H1 (cell line): ENCODE measurements at regions not wholly inside any gene's neighbourhood (a gene's known extent, or its start where the extent isn't known, plus 50 kb on each side); places are given as distances from the start of the nearest gene placed in this dataset.

Source experiments
- CTCF ChIA-PET: fragments of 300-600 bp; sonication (Branson Sonifier 250); formaldehyde crosslinking; loops from one replicate; lab custom pipeline; 2021; ENCODE audit not compliant: partially characterized antibody; lab: Charles Lee
- POLR2A ChIA-PET: fragments of 300-600 bp; sonication (Branson Sonifier 250); formaldehyde crosslinking; loops from one replicate; lab custom pipeline; 2021; ENCODE audit warnings: inconsistent platforms; ENCODE audit not compliant: partially characterized antibody; lab: Charles Lee
- DNase-seq, 2 experiments: peaks; one replicate each; pipeline versions ENCODE4 v3.0.0 to v3.0.0-alpha.2; 2010 to 2022; ENCODE audit warnings: low spot score in 2 of 2, low read depth in 1 of 2, mixed read lengths in 1 of 2
- FAIRE-seq: peaks from 2 replicates; lab custom pipeline; 2011; peaks lifted over from hg19 to GRCh38; lab: Jason Lieb, UNC
- H2AFZ ChIP-seq: 2 replicates; pipeline ENCODE4 v1.8.1; 2012; ENCODE audit warnings: low read length, inconsistent platforms
- H2AK5ac ChIP-seq: 2 replicates; pipeline ENCODE4 v1.6.1; 2013; ENCODE audit warnings: low read depth, low read length
- H2BK120ac ChIP-seq: replicated peaks from 2 replicates; pipeline ENCODE3; 2013; ENCODE audit warnings: low read depth, low read length, inconsistent platforms
- H2BK12ac ChIP-seq: 2 replicates; pipeline ENCODE4 v1.6.1; 2013; ENCODE audit warnings: low read depth, low read length
- H2BK15ac ChIP-seq: 2 replicates; pipeline ENCODE4 v1.6.1; 2013; ENCODE audit warnings: low read length
- H2BK20ac ChIP-seq: 2 replicates; pipeline ENCODE4 v1.6.1; 2013; ENCODE audit warnings: low read length
- H2BK5ac ChIP-seq: 2 replicates; pipeline ENCODE4 v1.6.1; 2013; ENCODE audit warnings: low read depth, low read length
- H3K14ac ChIP-seq: 2 replicates; pipeline ENCODE4 v1.6.1; 2013; ENCODE audit warnings: inconsistent platforms; ENCODE audit not compliant: insufficient read length
- H3K18ac ChIP-seq: 2 replicates; pipeline ENCODE4 v1.6.1; 2013; ENCODE audit warnings: low read length; ENCODE audit errors: extremely low read depth
- H3K23ac ChIP-seq: 2 replicates; pipeline ENCODE4 v1.6.1; 2013; ENCODE audit warnings: inconsistent platforms; ENCODE audit not compliant: insufficient read length
- H3K23me2 ChIP-seq: 2 replicates; pipeline ENCODE4 v1.6.1; 2013; ENCODE audit warnings: low read depth, low read length
- H3K27ac ChIP-seq: 2 replicates; pipeline ENCODE4 v1.6.1; 2011; ENCODE audit warnings: low read depth, low read length, inconsistent platforms
- H3K27me3 ChIP-seq, 4 experiments: replicated peaks in 1 of 4; 1 replicate in 1 of 4; 2 replicates in 3 of 4; pipeline versions ENCODE4 v1.6.1 to v1.8.1; 2011 to 2013; ENCODE audit warnings: low read length in 3 of 4, mild to moderate bottlenecking in 3 of 4, inconsistent platforms in 2 of 4, mixed read lengths in 2 of 4, moderate library complexity in 1 of 4; ENCODE audit not compliant: control insufficient read depth in 3 of 4, insufficient read depth in 3 of 4; ENCODE audit errors: extremely low read depth in 1 of 4
- H3K36me3 ChIP-seq, 4 experiments: 2 replicates each; pipeline versions ENCODE4 v1.6.1 to v1.8.1; 2011 to 2013; ENCODE audit warnings: mild to moderate bottlenecking in 4 of 4, low read length in 3 of 4, moderate library complexity in 2 of 4, control low read depth in 1 of 4, inconsistent platforms in 1 of 4; ENCODE audit not compliant: insufficient read depth in 4 of 4, control insufficient read depth in 2 of 4
- H3K4ac ChIP-seq: replicated peaks from 2 replicates; pipeline ENCODE3; 2013; ENCODE audit warnings: low read length, low read depth, mixed read lengths, inconsistent platforms; ENCODE audit not compliant: insufficient read length
- H3K4me1 ChIP-seq, 4 experiments: replicated peaks in 1 of 4; 1 replicate in 1 of 4; 2 replicates in 3 of 4; pipeline versions ENCODE4 v1.6.1 to v1.8.1; 2011 to 2013; ENCODE audit warnings: low read length in 3 of 4, inconsistent platforms in 2 of 4, mixed read lengths in 1 of 4; ENCODE audit not compliant: insufficient read depth in 4 of 4, control insufficient read depth in 3 of 4
- H3K4me2 ChIP-seq, 2 experiments: 2 replicates each; pipeline versions ENCODE4 v1.6.1 to v1.8.1; 2011 to 2013; ENCODE audit warnings: low read depth in 2 of 2, low read length in 2 of 2, control low read depth in 1 of 2, inconsistent platforms in 1 of 2, mild to moderate bottlenecking in 1 of 2; ENCODE audit not compliant: insufficient read depth in 1 of 2
- H3K4me3 ChIP-seq, 4 experiments: fragments of 200-600, 300-600 bp in 1 of 4; sonication (generic), shearing (Covaris generic), sonication (Bioruptor Twin) in 1 of 4; 2 replicates each; pipeline versions ENCODE4 v1.5.1 to v1.8.1; 2011 to 2016; ENCODE audit warnings: low read length in 4 of 4, low read depth in 3 of 4, control low read depth in 2 of 4, inconsistent platforms in 2 of 4, mild to moderate bottlenecking in 2 of 4, mixed read lengths in 1 of 4, moderate library complexity in 1 of 4; ENCODE audit not compliant: insufficient read depth in 2 of 4; ENCODE audit errors: extremely low read depth in 1 of 4
- H3K56ac ChIP-seq: replicated peaks from 2 replicates; pipeline ENCODE3; 2013; ENCODE audit warnings: low read depth, mild to moderate bottlenecking, mixed read lengths, low read length, inconsistent platforms; ENCODE audit not compliant: insufficient read length
- H3K79me1 ChIP-seq: 2 replicates; pipeline ENCODE4 v1.6.1; 2013; ENCODE audit warnings: low read depth, low read length, control low read depth
- H3K79me2 ChIP-seq, 2 experiments: 2 replicates each; pipeline versions ENCODE4 v1.6.1 to v1.8.1; 2012 to 2013; ENCODE audit warnings: low read length in 2 of 2, mild to moderate bottlenecking in 2 of 2, inconsistent platforms in 1 of 2; ENCODE audit not compliant: insufficient read depth in 2 of 2, control insufficient read depth in 1 of 2
- H3K9ac ChIP-seq, 4 experiments: replicated peaks in 1 of 4; 1 replicate in 1 of 4; 2 replicates in 3 of 4; pipeline versions ENCODE4 v1.6.1 to v1.8.1; 2011 to 2013; ENCODE audit warnings: low read depth in 3 of 4, low read length in 3 of 4, control low read depth in 2 of 4, mild to moderate bottlenecking in 2 of 4, moderate library complexity in 2 of 4, inconsistent platforms in 1 of 4; ENCODE audit errors: extremely low read depth in 1 of 4
- H3K9me3 ChIP-seq, 2 experiments: 2 replicates each; pipeline versions ENCODE4 v1.6.1 to v1.8.1; 2012 to 2013; ENCODE audit warnings: mild to moderate bottlenecking in 2 of 2, moderate library complexity in 2 of 2, control low read depth in 1 of 2, inconsistent platforms in 1 of 2, low read depth in 1 of 2, low read length in 1 of 2, mixed read lengths in 1 of 2; ENCODE audit not compliant: insufficient read depth in 2 of 2
- H4K20me1 ChIP-seq, 2 experiments: replicated peaks in 1 of 2; 2 replicates each; pipeline versions ENCODE3 to v1.8.1; 2011 to 2013; ENCODE audit warnings: inconsistent platforms in 2 of 2, low read length in 2 of 2, mild to moderate bottlenecking in 1 of 2; ENCODE audit not compliant: insufficient read depth in 2 of 2, control insufficient read depth in 1 of 2
- H4K5ac ChIP-seq: 2 replicates; pipeline ENCODE4 v1.6.1; 2013; ENCODE audit warnings: low read length, low read depth, mixed read lengths, inconsistent platforms; ENCODE audit not compliant: insufficient read length
- H4K8ac ChIP-seq: 2 replicates; pipeline ENCODE4 v1.8.0; 2013; ENCODE audit warnings: mild to moderate bottlenecking, moderate library complexity, low read length, inconsistent platforms; ENCODE audit not compliant: insufficient read depth; ENCODE audit errors: extremely low read depth
- H4K91ac ChIP-seq: replicated peaks from 2 replicates; pipeline ENCODE3; 2013; ENCODE audit warnings: low read length, mixed read lengths, inconsistent platforms; ENCODE audit not compliant: insufficient read length
- CBX8 ChIP-seq: fragments of 300-800, 300-1000 bp; sonication (generic); IDR thresholded peaks from 2 replicates; pipeline ENCODE4 v1.7.1; 2016; ENCODE audit warnings: low read depth, low read length, borderline replicate concordance
- EP300 ChIP-seq, 2 experiments: IDR thresholded peaks; 1 replicate in 1 of 2; 2 replicates in 1 of 2; pipeline ENCODE4 v1.6.1; 2011 to 2012; ENCODE audit warnings: low read depth in 2 of 2, low read length in 2 of 2, mild to moderate bottlenecking in 2 of 2, borderline replicate concordance in 1 of 2, inconsistent platforms in 1 of 2, moderate library complexity in 1 of 2
- WGBS, 2 experiments: shearing (Covaris generic) in 1 of 2; methylation state at CpG; one replicate each; pipeline versions ENCODE4 v1.1.6 to v1.1.7; 2013 to 2015; ENCODE audit warnings: low lambda C conversion rate in 2 of 2, mixed read lengths in 2 of 2, inconsistent platforms in 1 of 2, low coverage in 1 of 2, missing lambda C conversion rate in 1 of 2; ENCODE audit not compliant: insufficient replicate concordance in 2 of 2, insufficient coverage in 1 of 2, insufficient read length in 1 of 2; ENCODE audit errors: extremely low coverage in 1 of 2, missing lambda C conversion rate in 1 of 2; 5-methylcytosine and 5-hydroxymethylcytosine counted together

DNA sequence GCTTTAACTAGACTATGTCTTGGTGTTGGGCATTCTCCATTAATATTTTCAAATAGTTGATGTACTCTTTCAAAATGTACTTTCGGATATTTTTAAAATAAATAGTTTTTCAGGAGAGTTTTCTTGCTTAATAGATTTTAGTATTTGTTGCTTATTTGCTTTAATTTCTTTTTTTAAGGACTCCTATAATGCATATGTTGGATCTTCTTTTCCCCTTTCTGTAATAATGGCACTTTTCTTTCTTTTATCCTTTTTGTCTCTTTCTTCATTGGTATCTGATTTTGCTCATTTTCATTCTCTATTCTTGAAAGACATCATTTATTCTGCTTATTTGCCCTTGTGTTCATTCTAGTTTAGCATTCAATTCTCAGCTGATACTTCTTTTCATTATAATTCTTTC is 791.6 kb downstream of the GALR1 start:
- Histone ChIP-seq H3K4me3 (no peak overlapping the region), H3K56ac (no peak overlapping the region), H4K8ac (no peak overlapping the region), H3K9ac (no peak overlapping the region), H3K79me1 (no peaks in the 10 kb centered on the region), H3K4ac (no peak overlapping the region)
- TF ChIP-seq EP300 (IDR thresholded peaks at IDR 0.05; ENCODE audit: borderline replicate concordance in 1 of 2, low read depth in 2 of 2, low read length in 2 of 2): no peak
- no peak for TF ChIP-seq CBX8
- TF ChIP-seq, all 59 proteins: peak for 0
- peaks cover 0 to 4% (median 0%) of the 10 kb centered on the region in 4 experiments; a peak in 1 of 7 replicates for H3K4me1 ChIP-seq
- ChIA-PET CTCF (no interaction called here), POLR2A (no interaction called here)
- no peak overlapping the region for H2BK20ac ChIP-seq
- no peak overlapping the region for H2BK5ac ChIP-seq
- H3K14ac ChIP-seq: no peak overlapping the region
- H2BK120ac ChIP-seq: no peak overlapping the region
- H4K5ac ChIP-seq: no peak overlapping the region
- peaks cover 0 to 16% of the 10 kb centered on the region in 2 experiments; a peak in 3 of 4 replicates for H3K9me3 ChIP-seq
- H2AFZ ChIP-seq: no peak overlapping the region
- no peaks in the 10 kb centered on the region for H3K27me3 ChIP-seq
- no peak for FAIRE-seq
- H3K27ac ChIP-seq: no peak overlapping the region
- no peaks in the 10 kb centered on the region for H4K20me1 ChIP-seq
- no peaks in the 10 kb centered on the region for H3K36me3 ChIP-seq
- H2BK12ac ChIP-seq: no peak overlapping the region
- no peak overlapping the region for H3K18ac ChIP-seq
- H3K23ac ChIP-seq: no peak overlapping the region
- WGBS, 2 experiments: 91% methylated on average over 1 of the region's 1 CpG; no CpG with 5 or more reads in 1 of the 2 experiments
- no peak overlapping the region for H2BK15ac ChIP-seq
- H3K79me2 ChIP-seq: no peaks in the 10 kb centered on the region
- H2AK5ac ChIP-seq: no peak overlapping the region
- no peak for DNase-seq
- H3K23me2 ChIP-seq: no peaks in the 10 kb centered on the region
- H4K91ac ChIP-seq: no peak overlapping the region
- no peak overlapping the region for H3K4me2 ChIP-seq
